AG04450 (cell line): ENCODE measurements at regions not wholly inside any gene's neighbourhood (a gene's known extent, or its start where the extent isn't known, plus 50 kb on each side); places are given as distances from the start of the nearest gene placed in this dataset.

ENCODE experiments used
- CTCF ChIA-PET: fragments of 300-600, 350-600 bp; formaldehyde crosslinking; extraction: SDS; loops from one replicate; lab custom pipeline; 2022; ENCODE audit warnings: antibody characterized with exemption, inconsistent platforms; lab: Charles Lee
- POLR2A ChIA-PET: fragments of 350-600 bp; formaldehyde crosslinking; extraction: SDS; loops from one replicate; lab custom pipeline; 2021; ENCODE audit warnings: antibody characterized with exemption, inconsistent platforms; lab: Yijun Ruan, JAX
- DNase-seq: peaks from one replicate; pipeline ENCODE4 v3.0.0-alpha.2; 2011; ENCODE audit warnings: low read depth, low spot score
- H3K27ac ChIP-seq: one replicate; pipeline ENCODE4 v1.5.1; 2012; ENCODE audit warnings: low read depth, low read length, control low read depth
- H3K27me3 ChIP-seq: one replicate; pipeline ENCODE4 v1.6.0; 2012; ENCODE audit warnings: low read length; ENCODE audit not compliant: control insufficient read depth, insufficient read depth
- H3K4me3 ChIP-seq: 2 replicates; pipeline ENCODE4 v1.5.1; 2011; ENCODE audit warnings: mild to moderate bottlenecking, low read depth, low read length, control low read depth
- H3K9me3 ChIP-seq: 2 replicates; pipeline ENCODE4 v1.5.1; 2012; ENCODE audit warnings: low read length; ENCODE audit not compliant: control insufficient read depth, insufficient read depth
- CTCF ChIP-seq: IDR thresholded peaks from 2 replicates; pipeline ENCODE4 v1.5.1; 2011; ENCODE audit warnings: low read depth, low read length, control low read depth, inconsistent platforms

GRCh38 chr18:11425211-11425610 lies 184.2 kb upstream of the SLC35G4 start:
- Histone ChIP-seq H3K27me3 (no peaks in the 10 kb centered on the region), H3K9me3 (no peaks in the 10 kb centered on the region), H3K27ac (no peak overlapping the region), H3K4me3 (no peak overlapping the region)
- DNase-seq, result no peak
- ChIA-PET CTCF (interaction anchor here (0.6 to 1.2 kb wide), 2 partner anchors 14 to 100 kb away, joined by 3 to 4 read pairs; no protein-coding TSS in a partner anchor), POLR2A (no interaction called here)
- TF ChIP-seq CTCF, result no peak

DNA sequence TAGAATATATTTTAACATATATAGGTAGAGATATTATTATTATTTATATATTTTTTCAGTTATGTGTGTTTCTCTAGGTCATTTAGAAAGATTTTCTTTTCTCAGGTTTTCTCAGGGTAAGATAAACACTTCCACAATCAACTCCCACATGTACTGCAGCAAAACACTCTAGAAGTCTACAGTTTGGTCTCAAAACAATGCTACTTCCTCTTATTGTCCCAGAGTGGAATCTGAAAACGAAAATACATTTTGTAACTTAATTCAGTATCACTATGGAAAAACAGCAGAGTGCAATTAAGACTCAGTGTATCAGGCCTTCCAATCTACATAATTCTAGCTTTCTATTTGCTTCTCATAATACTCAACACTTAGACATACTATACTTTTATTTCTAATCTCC lies 190.1 kb upstream of the SLC35G4 start:
- POLR2A ChIA-PET, result no interaction called here
- CTCF ChIA-PET, result no interaction called here
- H3K27me3 ChIP-seq, result no peaks in the 10 kb centered on the region
- no peaks in the 10 kb centered on the region for H3K9me3 ChIP-seq
- no peak overlapping the region for H3K4me3 ChIP-seq
- no peak for DNase-seq
- TF ChIP-seq CTCF, result no peak
- no peak overlapping the region for H3K27ac ChIP-seq

- no peak for TF ChIP-seq CTCF
- H3K27ac ChIP-seq, result no peak overlapping the region
- ChIA-PET CTCF (interaction anchor here (1.5 to 1.7 kb wide), 2 partner anchors 102 to 106 kb away, joined by 3 to 5 read pairs; no protein-coding TSS in a partner anchor), POLR2A (no interaction called here)
- no peak overlapping the region for H3K4me3 ChIP-seq
- no peaks in the 10 kb centered on the region for H3K27me3 ChIP-seq
- no peak for DNase-seq
- no peaks in the 10 kb centered on the region for H3K9me3 ChIP-seq
Measured at GRCh38 chr18:11412811-11413210, 196.6 kb upstream of the SLC35G4 start.

DNA sequence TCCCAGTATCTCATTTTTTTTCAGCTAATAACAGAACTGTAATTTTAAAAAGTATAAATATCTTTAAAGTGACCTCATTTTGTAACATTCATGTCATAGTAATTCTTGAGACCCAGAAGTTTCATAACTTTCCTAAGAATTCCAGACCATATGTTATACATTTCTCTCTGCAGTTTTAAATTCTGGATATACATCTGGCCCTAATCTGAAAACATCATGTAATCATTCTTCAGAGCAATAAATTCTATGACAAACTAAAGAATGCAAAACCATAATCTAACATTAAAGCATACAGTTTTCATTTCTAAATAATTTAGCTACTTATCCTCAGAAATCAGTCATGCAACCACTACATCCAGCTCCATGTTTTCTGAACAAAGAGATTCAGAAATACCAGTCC lies 198.3 kb upstream of the SLC35G4 start:
- POLR2A ChIA-PET, result no interaction called here
- Histone ChIP-seq H3K9me3 (no peaks in the 10 kb centered on the region), H3K27ac (no peak overlapping the region), H3K27me3 (no peaks in the 10 kb centered on the region), H3K4me3 (no peak overlapping the region)
- CTCF ChIA-PET, result interaction anchor here (0.6 to 1.5 kb wide), 3 partner anchors 15 to 142 kb away, joined by 3 to 4 read pairs (median 3); no protein-coding TSS in a partner anchor
- DNase-seq, result no peak
- TF ChIP-seq CTCF, result no peak

DNA sequence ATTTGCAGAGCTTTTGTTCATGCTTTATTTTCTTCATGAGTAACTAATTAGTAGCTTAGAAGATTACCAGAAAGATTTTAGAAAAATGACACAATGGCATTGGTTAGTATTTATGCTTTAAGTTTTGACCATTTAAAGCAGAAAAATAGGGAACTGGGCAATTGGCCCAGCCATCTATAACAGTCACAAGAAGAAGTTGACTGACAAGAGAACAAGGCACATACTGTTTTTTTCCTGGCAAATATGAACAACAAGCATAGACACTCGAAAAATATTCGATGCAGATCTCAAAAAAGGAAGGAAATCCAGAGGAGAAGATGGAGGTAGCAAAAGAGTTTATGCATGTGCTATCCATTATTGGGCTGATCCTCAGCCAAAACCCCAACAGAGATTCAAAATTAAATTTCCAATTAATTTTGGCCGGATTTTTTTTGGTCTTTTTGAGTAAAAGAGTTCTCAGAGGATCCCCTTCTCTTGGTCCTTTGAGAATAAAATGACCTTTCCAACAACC lies 200.8 kb upstream of the SLC35G4 start:
- Histone ChIP-seq H3K27ac (no peak overlapping the region), H3K4me3 (no peak overlapping the region), H3K9me3 (no peaks in the 10 kb centered on the region), H3K27me3 (no peaks in the 10 kb centered on the region)
- ChIA-PET POLR2A (no interaction called here), CTCF (interaction anchor here (0.8 kb wide), 1 partner anchor 97 kb away, joined by 4 read pairs; no protein-coding TSS in a partner anchor)
- TF ChIP-seq CTCF, result no peak
- no peak for DNase-seq
